GM12873 (cell line): ENCODE measurements at regions not wholly inside any gene's neighbourhood (a gene's known extent, or its start where the extent isn't known, plus 50 kb on each side); places are given as distances from the start of the nearest gene placed in this dataset.

Experiments
- TF ChIP-seq, protein P1 (sequence below): IDR thresholded peaks from 2 replicates; pipeline ENCODE4 v1.5.1; 2012; ENCODE audit warnings: low read depth, mild to moderate bottlenecking, moderate library complexity, low read length, control low read depth; ENCODE audit not compliant: insufficient read depth; ENCODE audit errors: missing control alignments

DNA sequence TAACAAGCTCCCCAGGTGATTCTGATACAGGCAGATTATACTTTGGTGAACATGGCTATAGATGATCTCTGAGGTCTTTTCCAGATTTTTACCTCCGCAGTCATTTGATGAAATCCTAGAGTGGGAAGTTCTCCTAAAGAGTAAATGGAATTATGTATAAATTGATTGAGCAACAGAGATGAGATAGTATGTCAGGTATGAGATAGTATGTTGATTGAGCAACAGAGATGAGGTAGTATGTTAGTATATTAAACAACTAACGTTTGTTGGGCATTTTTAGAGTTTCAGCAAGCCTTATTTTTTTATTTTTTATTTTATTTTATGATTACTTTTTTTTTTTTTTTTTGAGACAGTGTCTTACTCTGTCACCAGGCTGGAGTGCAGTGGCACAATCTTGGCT is 265.0 kb upstream of the SOX2 start:
- TF ChIP-seq, protein P1, sequence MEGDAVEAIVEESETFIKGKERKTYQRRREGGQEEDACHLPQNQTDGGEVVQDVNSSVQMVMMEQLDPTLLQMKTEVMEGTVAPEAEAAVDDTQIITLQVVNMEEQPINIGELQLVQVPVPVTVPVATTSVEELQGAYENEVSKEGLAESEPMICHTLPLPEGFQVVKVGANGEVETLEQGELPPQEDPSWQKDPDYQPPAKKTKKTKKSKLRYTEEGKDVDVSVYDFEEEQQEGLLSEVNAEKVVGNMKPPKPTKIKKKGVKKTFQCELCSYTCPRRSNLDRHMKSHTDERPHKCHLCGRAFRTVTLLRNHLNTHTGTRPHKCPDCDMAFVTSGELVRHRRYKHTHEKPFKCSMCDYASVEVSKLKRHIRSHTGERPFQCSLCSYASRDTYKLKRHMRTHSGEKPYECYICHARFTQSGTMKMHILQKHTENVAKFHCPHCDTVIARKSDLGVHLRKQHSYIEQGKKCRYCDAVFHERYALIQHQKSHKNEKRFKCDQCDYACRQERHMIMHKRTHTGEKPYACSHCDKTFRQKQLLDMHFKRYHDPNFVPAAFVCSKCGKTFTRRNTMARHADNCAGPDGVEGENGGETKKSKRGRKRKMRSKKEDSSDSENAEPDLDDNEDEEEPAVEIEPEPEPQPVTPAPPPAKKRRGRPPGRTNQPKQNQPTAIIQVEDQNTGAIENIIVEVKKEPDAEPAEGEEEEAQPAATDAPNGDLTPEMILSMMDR: no peak

DNA sequence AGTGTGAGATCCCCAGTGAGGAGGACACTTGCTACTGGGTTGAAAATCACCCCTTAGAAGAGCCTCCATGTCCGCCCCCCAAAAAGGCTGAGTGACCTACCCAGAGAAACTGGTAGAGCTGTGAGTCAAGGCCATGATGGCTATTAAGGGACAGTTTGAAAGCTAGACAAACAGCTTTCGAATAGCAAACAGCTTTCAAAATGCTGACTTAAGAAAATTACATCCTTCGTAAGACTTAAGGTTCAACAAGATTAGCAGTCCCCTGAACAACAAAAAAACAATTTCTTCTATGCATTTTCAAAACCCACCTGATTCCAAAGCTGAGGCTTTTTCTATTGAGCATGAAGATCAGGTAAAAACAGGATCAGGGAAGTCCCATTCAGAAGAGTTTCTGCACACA is 269.7 kb upstream of the SOX2 start:
- TF ChIP-seq, protein P1: no peak

DNA sequence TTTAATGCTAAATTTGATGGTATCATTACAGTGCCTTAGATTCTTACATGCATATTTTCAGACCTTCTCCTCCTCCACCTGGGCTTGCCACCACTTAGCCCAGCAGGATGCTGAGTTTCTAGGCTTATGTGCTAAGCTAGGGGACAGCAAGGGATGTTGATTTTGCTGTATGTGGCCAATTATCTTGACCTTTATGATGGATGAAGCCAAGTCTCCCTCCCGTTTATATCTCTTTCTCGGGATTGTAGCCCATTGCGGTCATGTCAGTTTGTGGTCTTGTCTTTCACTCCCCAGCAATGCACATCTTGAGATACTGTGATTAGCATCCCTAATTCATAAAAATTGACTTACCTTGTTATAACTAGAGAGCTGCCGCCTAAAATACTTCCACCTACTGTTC is 278.7 kb upstream of the SOX2 start:
- TF ChIP-seq, protein P1: no peak

DNA sequence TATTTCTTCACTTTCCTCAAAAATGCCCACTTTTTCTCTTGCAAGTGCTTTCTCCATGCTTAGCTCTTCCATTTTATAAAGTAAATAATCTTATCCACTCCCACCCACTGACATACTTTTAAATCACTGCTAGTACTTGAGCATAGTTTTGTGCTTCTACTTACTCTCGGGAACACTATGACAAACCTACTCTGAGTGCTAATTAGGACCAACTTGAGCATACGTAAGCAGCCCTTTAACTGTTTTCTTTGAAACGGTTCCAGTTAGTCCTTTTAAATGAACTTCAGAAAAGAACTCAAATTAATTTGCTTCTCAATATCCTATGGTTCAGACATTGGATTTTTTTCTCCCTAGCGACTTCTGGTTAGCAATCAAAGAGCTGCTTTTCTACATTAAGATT is 280.0 kb upstream of the SOX2 start:
- TF ChIP-seq, protein P1: no peak

DNA sequence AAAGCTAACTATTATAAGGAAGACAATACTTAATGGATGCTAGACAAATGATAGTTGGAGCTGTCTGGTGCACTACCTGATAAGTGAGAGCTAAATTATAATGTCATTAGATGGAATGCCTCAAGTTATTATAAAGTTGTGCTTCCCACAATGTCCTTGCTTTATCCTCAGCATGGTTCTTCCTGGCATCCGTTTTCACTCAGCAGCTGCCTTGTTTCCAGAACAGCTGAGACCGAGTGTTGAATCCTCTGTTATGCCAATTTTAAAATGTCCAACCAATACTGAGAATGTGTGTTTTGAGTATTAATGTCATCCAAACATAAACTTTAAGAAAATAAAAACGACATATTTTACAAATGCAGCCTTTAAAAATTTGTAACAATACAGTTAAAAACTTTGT is 286.7 kb upstream of the SOX2 start:
- TF ChIP-seq, protein P1: no peak

DNA sequence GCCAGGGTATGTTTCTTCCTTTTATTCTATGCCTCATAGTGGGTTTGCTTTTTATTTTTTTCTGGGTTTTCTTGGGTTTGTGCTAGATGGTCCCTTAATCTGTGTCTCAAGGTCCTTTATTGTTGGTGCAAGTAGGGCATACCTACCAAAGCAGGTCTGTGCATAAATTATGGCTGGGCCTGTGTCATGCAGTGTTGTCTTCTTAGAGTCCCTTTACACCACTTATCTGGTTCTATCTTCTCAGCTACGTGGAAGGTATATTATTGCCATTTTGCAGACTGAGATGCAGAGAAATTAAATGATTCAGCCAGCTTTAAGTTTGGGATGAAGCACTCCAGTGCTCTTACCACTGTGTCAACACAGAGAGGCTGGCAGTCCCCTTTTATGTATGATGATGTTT is 293.5 kb upstream of the SOX2 start:
- TF ChIP-seq, protein P1: no peak

DNA sequence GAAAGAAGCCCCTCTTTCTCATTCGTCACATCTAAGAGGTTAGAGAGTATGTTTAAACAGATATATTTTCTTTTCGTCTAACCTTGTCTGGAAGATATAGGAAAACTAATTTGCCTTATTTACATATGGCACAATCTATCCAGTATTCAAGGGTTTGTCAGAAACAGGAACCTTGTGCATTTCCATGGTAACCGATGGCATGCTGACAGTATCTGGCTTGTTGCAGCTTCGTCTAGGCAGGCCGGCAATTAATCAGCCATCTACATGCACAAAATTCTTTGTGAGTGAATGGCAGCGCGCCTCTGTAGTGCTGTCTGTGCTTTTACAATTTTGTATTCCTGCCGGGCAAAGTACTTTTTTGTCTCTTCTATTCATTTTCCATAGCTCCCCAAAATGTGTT is 294.0 kb upstream of the SOX2 start:
- TF ChIP-seq, protein P1: no peak

DNA sequence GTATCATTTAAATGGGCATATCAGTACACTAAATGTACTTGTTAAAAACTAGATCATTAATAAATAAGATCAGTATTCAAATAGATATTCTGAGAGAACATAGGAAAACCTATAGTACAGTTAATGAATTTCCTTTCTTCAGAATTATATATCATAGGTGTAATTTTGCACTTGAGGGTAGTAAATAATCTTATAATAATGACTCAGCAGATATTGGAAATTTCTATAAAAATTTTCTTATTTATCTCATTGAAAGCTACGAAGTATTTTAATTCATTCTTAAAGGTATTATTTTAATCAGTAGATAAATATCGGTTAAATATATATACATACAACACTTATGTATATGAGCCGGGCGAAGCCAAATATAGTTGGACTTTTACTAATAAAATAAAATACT is 300.9 kb upstream of the SOX2 start:
- TF ChIP-seq, protein P1: no peak
